IPS-20b (cell line): ENCODE measurements at regions not wholly inside any gene's neighbourhood (a gene's known extent, or its start where the extent isn't known, plus 50 kb on each side); places are given as distances from the start of the nearest gene placed in this dataset.
"Not testable (repeated sequence)": the region's sequence is repeated elsewhere in the genome, so short reads cannot be mapped to it uniquely, and the experiment has no call there.

Source experiments
- H3K27ac ChIP-seq: one replicate; pipeline ENCODE4 v1.5.1; 2013; ENCODE audit warnings: low read length
- H3K27me3 ChIP-seq: 2 replicates; pipeline ENCODE4 v1.6.1; 2013; ENCODE audit warnings: mild to moderate bottlenecking, low read length, inconsistent platforms; ENCODE audit not compliant: insufficient read depth
- H3K36me3 ChIP-seq: 2 replicates; pipeline ENCODE4 v1.6.1; 2013; ENCODE audit warnings: low read depth, mild to moderate bottlenecking, inconsistent platforms, low read length, moderate library complexity; ENCODE audit not compliant: insufficient read depth
- H3K4me1 ChIP-seq: 2 replicates; pipeline ENCODE4 v1.6.1; 2013; ENCODE audit warnings: mild to moderate bottlenecking, control low read depth, inconsistent platforms, low read length, moderate library complexity; ENCODE audit not compliant: insufficient read depth
- H3K4me3 ChIP-seq: 2 replicates; pipeline ENCODE4 v1.5.1; 2013; ENCODE audit warnings: mild to moderate bottlenecking, low read length, inconsistent platforms
- H3K9ac ChIP-seq: 2 replicates; pipeline ENCODE4 v1.6.1; 2013; ENCODE audit warnings: low read depth, mild to moderate bottlenecking, inconsistent platforms, low read length, moderate library complexity
- H3K9me3 ChIP-seq: 2 replicates; pipeline ENCODE4 v1.6.1; 2013; ENCODE audit warnings: mild to moderate bottlenecking, low read depth, low read length, inconsistent platforms; ENCODE audit not compliant: insufficient read depth

DNA sequence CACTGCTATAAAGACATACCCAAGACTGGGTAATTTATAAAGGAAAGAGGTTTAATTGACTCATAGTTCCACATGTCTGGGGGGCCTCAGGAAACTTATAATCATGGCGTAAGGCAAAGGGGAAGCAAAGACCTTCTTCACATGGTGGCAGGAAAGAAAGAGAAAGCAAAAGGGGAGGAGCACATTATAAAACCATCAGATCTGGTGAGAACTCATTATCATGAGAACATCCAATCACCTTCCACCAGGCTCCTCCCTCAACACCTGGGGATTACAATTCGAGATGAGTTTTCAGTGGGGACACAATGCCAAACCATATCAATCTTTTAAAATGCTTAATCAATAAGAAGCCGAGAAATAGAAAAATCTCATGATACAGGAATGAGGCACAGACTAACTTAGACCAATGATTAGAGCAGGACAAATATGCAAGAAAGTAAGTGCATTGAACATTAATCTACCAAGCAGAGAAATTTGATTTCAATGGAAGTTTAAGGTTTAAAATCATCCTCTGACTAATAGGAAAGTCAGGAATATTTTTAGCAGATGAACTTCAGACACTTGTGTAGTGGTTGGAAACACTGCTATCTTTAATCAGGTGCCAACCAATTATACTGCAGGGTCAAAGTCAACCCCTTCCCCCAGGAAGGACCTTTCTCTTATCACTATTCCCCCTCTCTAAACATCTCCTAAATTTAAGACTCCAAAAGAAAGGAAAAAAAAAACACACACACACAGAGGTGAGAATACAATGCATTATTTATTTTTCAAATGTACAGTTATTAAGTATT is 259.2 kb downstream of the IRS1 start:
- no peaks in the 10 kb centered on the region for H3K9me3 ChIP-seq
- no peak overlapping the region for H3K4me3 ChIP-seq
- no peaks in the 10 kb centered on the region for H3K36me3 ChIP-seq
- H3K27me3 ChIP-seq = no peaks in the 10 kb centered on the region
- H3K27ac ChIP-seq = no peak overlapping the region
- H3K4me1 ChIP-seq = peaks cover 4% of the 10 kb centered on the region; the same call in 1 of the 2 replicates
- no peak overlapping the region for H3K9ac ChIP-seq

DNA sequence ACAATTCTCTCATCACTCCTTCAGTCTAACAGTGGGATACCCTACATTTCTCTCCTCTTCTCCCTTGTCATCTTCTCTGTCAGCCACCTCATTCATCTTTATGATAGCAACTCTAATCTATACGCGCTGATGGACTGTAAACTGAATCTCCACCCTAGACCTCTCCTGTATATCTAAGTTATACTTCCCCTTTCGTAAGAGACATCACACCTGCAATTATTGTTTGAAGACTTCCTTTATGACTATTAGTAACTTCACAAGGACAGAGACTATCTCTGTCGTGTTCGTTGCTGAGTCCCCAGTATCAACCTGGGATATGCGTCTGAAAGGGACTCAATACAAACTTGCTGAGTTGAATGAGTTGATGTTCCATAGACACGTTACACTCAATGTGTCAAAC is 263.2 kb downstream of the IRS1 start:
- no peaks in the 10 kb centered on the region for H3K9me3 ChIP-seq
- H3K27ac ChIP-seq = no peak overlapping the region
- no peaks in the 10 kb centered on the region for H3K36me3 ChIP-seq
- H3K9ac ChIP-seq = no peak overlapping the region
- H3K4me3 ChIP-seq = no peak overlapping the region
- H3K4me1 ChIP-seq = peaks cover 4% of the 10 kb centered on the region; the same call in 1 of the 2 replicates
- no peaks in the 10 kb centered on the region for H3K27me3 ChIP-seq

- H3K36me3 ChIP-seq, H3K9me3 ChIP-seq, H3K4me3 ChIP-seq, H3K4me1 ChIP-seq, H3K9ac ChIP-seq, H3K27me3 ChIP-seq, H3K27ac ChIP-seq: not testable (repeated sequence)
Measured at GRCh38 chr2:226532976-226533375, 266.6 kb downstream of the IRS1 start.

GRCh38 chr2:226531061-226531810 is 268.4 kb downstream of the IRS1 start:
- no peaks in the 10 kb centered on the region for H3K36me3 ChIP-seq
- no peaks in the 10 kb centered on the region for H3K27me3 ChIP-seq
- H3K27ac ChIP-seq = no peak overlapping the region
- H3K4me1 ChIP-seq = no peaks in the 10 kb centered on the region
- H3K4me3 ChIP-seq = no peak overlapping the region
- H3K9ac ChIP-seq = no peak overlapping the region
- no peaks in the 10 kb centered on the region for H3K9me3 ChIP-seq

- Histone ChIP-seq H3K36me3 (no peaks in the 10 kb centered on the region), H3K9ac (no peak overlapping the region)
Measured at GRCh38 chr2:226529556-226529955, 270.1 kb downstream of the IRS1 start.

GRCh38 chr2:226526716-226527115 is 272.9 kb downstream of the IRS1 start:
- no peaks in the 10 kb centered on the region for H3K36me3 ChIP-seq
- H3K4me1 ChIP-seq = no peaks in the 10 kb centered on the region
- H3K4me3 ChIP-seq = no peak overlapping the region
- no peaks in the 10 kb centered on the region for H3K27me3 ChIP-seq
- no peak overlapping the region for H3K9ac ChIP-seq
- H3K9me3 ChIP-seq = no peaks in the 10 kb centered on the region
- no peak overlapping the region for H3K27ac ChIP-seq

More at GRCh38 chr2:226529556-226529955, 270.1 kb downstream of the IRS1 start:
- Histone ChIP-seq H3K27ac (no peak overlapping the region), H3K4me3 (no peak overlapping the region), H3K9me3 (no peaks in the 10 kb centered on the region), H3K27me3 (no peaks in the 10 kb centered on the region), H3K4me1 (no peaks in the 10 kb centered on the region)

DNA sequence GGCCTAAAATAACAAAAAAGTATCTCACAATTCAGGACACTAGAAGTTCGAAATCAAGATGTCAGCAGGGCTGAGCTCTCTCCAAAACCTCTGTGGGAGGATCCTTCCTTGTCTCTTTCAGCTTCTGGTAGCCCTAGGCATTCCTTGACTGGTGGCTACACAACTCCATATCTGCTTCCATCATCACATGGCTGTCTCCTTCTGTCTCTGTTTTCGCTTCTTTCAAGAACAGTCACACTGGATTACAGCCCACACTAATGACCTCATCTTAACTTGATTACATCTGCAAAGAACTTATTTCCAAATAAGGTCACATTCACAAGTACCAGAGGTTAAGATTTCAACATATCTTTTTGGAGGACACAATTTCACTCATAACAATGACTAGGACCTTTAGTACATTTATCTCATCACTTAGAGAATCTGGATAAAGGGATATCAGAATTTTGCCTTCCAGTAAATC is 275.2 kb downstream of the IRS1 start:
- Histone ChIP-seq H3K4me3 (no peak overlapping the region), H3K9me3 (0 out of 2 replicates have a peak, but pooled peaks cover 3% of the 10 kb centered on the region), H3K36me3 (no peaks in the 10 kb centered on the region), H3K27me3 (no peaks in the 10 kb centered on the region), H3K9ac (no peak overlapping the region), H3K27ac (no peak overlapping the region), H3K4me1 (no peaks in the 10 kb centered on the region)

DNA sequence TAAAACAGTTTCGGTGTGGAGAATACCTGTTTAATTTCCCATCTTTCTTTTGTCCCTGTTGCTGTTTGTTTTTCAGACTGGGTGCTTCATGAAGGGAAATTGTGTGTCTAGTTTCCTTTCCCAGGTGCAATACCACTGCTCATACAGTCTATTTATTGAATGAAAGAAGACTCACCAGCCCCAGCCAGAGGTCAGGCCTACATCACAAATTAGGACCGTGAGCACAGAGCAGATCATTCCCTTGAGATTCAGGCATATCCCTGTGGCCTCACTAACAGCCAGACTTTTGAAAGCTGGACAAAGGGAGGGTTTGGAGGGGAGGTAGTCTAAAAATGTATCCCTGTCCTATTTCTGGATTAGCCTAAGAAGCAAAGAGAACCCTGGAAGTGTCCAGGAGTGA is 278.9 kb downstream of the IRS1 start:
- no peaks in the 10 kb centered on the region for H3K36me3 ChIP-seq
- H3K4me3 ChIP-seq = no peak overlapping the region
- no peaks in the 10 kb centered on the region for H3K27me3 ChIP-seq
- H3K9me3 ChIP-seq = peaks cover 8% of the 10 kb centered on the region; the same call in 1 of the 2 replicates
- H3K27ac ChIP-seq = no peak overlapping the region
- H3K4me1 ChIP-seq = no peaks in the 10 kb centered on the region
- H3K9ac ChIP-seq = no peak overlapping the region

- H3K9me3 ChIP-seq = peaks cover 8% of the 10 kb centered on the region; the same call in 1 of the 2 replicates
- no peak overlapping the region for H3K9ac ChIP-seq
- H3K27me3 ChIP-seq = no peaks in the 10 kb centered on the region
- no peak overlapping the region for H3K27ac ChIP-seq
- no peaks in the 10 kb centered on the region for H3K4me1 ChIP-seq
- H3K4me3 ChIP-seq = no peak overlapping the region
- H3K36me3 ChIP-seq = no peaks in the 10 kb centered on the region
Measured at GRCh38 chr2:226515344-226516055, 284.1 kb downstream of the IRS1 start.

- no peaks in the 10 kb centered on the region for H3K36me3 ChIP-seq
- H3K27me3 ChIP-seq = no peaks in the 10 kb centered on the region
- no peak overlapping the region for H3K27ac ChIP-seq
- H3K4me1 ChIP-seq = no peaks in the 10 kb centered on the region
- no peak overlapping the region for H3K4me3 ChIP-seq
- peaks cover 5% of the 10 kb centered on the region; the same call in 1 of the 2 replicates for H3K9me3 ChIP-seq
- H3K9ac ChIP-seq = no peak overlapping the region
Measured at GRCh38 chr2:226514895-226515294, 284.7 kb downstream of the IRS1 start.

GRCh38 chr2:226511311-226511710 is 288.3 kb downstream of the IRS1 start:
- Histone ChIP-seq H3K27me3 (no peaks in the 10 kb centered on the region), H3K9me3 (no peaks in the 10 kb centered on the region), H3K27ac (no peak overlapping the region), H3K4me3 (no peak overlapping the region), H3K4me1 (no peaks in the 10 kb centered on the region), H3K9ac (no peak overlapping the region), H3K36me3 (no peaks in the 10 kb centered on the region)
